H1 (cell line): ENCODE measurements at regions not wholly inside any gene's neighbourhood (a gene's known extent, or its start where the extent isn't known, plus 50 kb on each side); places are given as distances from the start of the nearest gene placed in this dataset.

Experiments
- CTCF ChIA-PET: fragments of 300-600 bp; sonication (Branson Sonifier 250); formaldehyde crosslinking; loops from one replicate; lab custom pipeline; 2021; ENCODE audit not compliant: partially characterized antibody; lab: Charles Lee
- POLR2A ChIA-PET: fragments of 300-600 bp; sonication (Branson Sonifier 250); formaldehyde crosslinking; loops from one replicate; lab custom pipeline; 2021; ENCODE audit warnings: inconsistent platforms; ENCODE audit not compliant: partially characterized antibody; lab: Charles Lee
- DNase-seq, 2 experiments: peaks; one replicate each; pipeline versions ENCODE4 v3.0.0 to v3.0.0-alpha.2; 2010 to 2022; ENCODE audit warnings: low spot score in 2 of 2, low read depth in 1 of 2, mixed read lengths in 1 of 2
- FAIRE-seq: peaks from 2 replicates; lab custom pipeline; 2011; peaks lifted over from hg19 to GRCh38; lab: Jason Lieb, UNC
- H2AFZ ChIP-seq: 2 replicates; pipeline ENCODE4 v1.8.1; 2012; ENCODE audit warnings: low read length, inconsistent platforms
- H2AK5ac ChIP-seq: 2 replicates; pipeline ENCODE4 v1.6.1; 2013; ENCODE audit warnings: low read depth, low read length
- H2BK120ac ChIP-seq: replicated peaks from 2 replicates; pipeline ENCODE3; 2013; ENCODE audit warnings: low read depth, low read length, inconsistent platforms
- H2BK12ac ChIP-seq: 2 replicates; pipeline ENCODE4 v1.6.1; 2013; ENCODE audit warnings: low read depth, low read length
- H2BK15ac ChIP-seq: 2 replicates; pipeline ENCODE4 v1.6.1; 2013; ENCODE audit warnings: low read length
- H2BK20ac ChIP-seq: 2 replicates; pipeline ENCODE4 v1.6.1; 2013; ENCODE audit warnings: low read length
- H2BK5ac ChIP-seq: 2 replicates; pipeline ENCODE4 v1.6.1; 2013; ENCODE audit warnings: low read depth, low read length
- H3K14ac ChIP-seq: 2 replicates; pipeline ENCODE4 v1.6.1; 2013; ENCODE audit warnings: inconsistent platforms; ENCODE audit not compliant: insufficient read length
- H3K18ac ChIP-seq: 2 replicates; pipeline ENCODE4 v1.6.1; 2013; ENCODE audit warnings: low read length; ENCODE audit errors: extremely low read depth
- H3K23ac ChIP-seq: 2 replicates; pipeline ENCODE4 v1.6.1; 2013; ENCODE audit warnings: inconsistent platforms; ENCODE audit not compliant: insufficient read length
- H3K23me2 ChIP-seq: 2 replicates; pipeline ENCODE4 v1.6.1; 2013; ENCODE audit warnings: low read depth, low read length
- H3K27ac ChIP-seq: 2 replicates; pipeline ENCODE4 v1.6.1; 2011; ENCODE audit warnings: low read depth, low read length, inconsistent platforms
- H3K27me3 ChIP-seq, 4 experiments: replicated peaks in 1 of 4; 1 replicate in 1 of 4; 2 replicates in 3 of 4; pipeline versions ENCODE4 v1.6.1 to v1.8.1; 2011 to 2013; ENCODE audit warnings: low read length in 3 of 4, mild to moderate bottlenecking in 3 of 4, inconsistent platforms in 2 of 4, mixed read lengths in 2 of 4, moderate library complexity in 1 of 4; ENCODE audit not compliant: control insufficient read depth in 3 of 4, insufficient read depth in 3 of 4; ENCODE audit errors: extremely low read depth in 1 of 4
- H3K36me3 ChIP-seq, 4 experiments: 2 replicates each; pipeline versions ENCODE4 v1.6.1 to v1.8.1; 2011 to 2013; ENCODE audit warnings: mild to moderate bottlenecking in 4 of 4, low read length in 3 of 4, moderate library complexity in 2 of 4, control low read depth in 1 of 4, inconsistent platforms in 1 of 4; ENCODE audit not compliant: insufficient read depth in 4 of 4, control insufficient read depth in 2 of 4
- H3K4ac ChIP-seq: replicated peaks from 2 replicates; pipeline ENCODE3; 2013; ENCODE audit warnings: low read length, low read depth, mixed read lengths, inconsistent platforms; ENCODE audit not compliant: insufficient read length
- H3K4me1 ChIP-seq, 4 experiments: replicated peaks in 1 of 4; 1 replicate in 1 of 4; 2 replicates in 3 of 4; pipeline versions ENCODE4 v1.6.1 to v1.8.1; 2011 to 2013; ENCODE audit warnings: low read length in 3 of 4, inconsistent platforms in 2 of 4, mixed read lengths in 1 of 4; ENCODE audit not compliant: insufficient read depth in 4 of 4, control insufficient read depth in 3 of 4
- H3K4me2 ChIP-seq, 2 experiments: 2 replicates each; pipeline versions ENCODE4 v1.6.1 to v1.8.1; 2011 to 2013; ENCODE audit warnings: low read depth in 2 of 2, low read length in 2 of 2, control low read depth in 1 of 2, inconsistent platforms in 1 of 2, mild to moderate bottlenecking in 1 of 2; ENCODE audit not compliant: insufficient read depth in 1 of 2
- H3K4me3 ChIP-seq, 4 experiments: fragments of 200-600, 300-600 bp in 1 of 4; sonication (generic), shearing (Covaris generic), sonication (Bioruptor Twin) in 1 of 4; 2 replicates each; pipeline versions ENCODE4 v1.5.1 to v1.8.1; 2011 to 2016; ENCODE audit warnings: low read length in 4 of 4, low read depth in 3 of 4, control low read depth in 2 of 4, inconsistent platforms in 2 of 4, mild to moderate bottlenecking in 2 of 4, mixed read lengths in 1 of 4, moderate library complexity in 1 of 4; ENCODE audit not compliant: insufficient read depth in 2 of 4; ENCODE audit errors: extremely low read depth in 1 of 4
- H3K56ac ChIP-seq: replicated peaks from 2 replicates; pipeline ENCODE3; 2013; ENCODE audit warnings: low read depth, mild to moderate bottlenecking, mixed read lengths, low read length, inconsistent platforms; ENCODE audit not compliant: insufficient read length
- H3K79me1 ChIP-seq: 2 replicates; pipeline ENCODE4 v1.6.1; 2013; ENCODE audit warnings: low read depth, low read length, control low read depth
- H3K79me2 ChIP-seq, 2 experiments: 2 replicates each; pipeline versions ENCODE4 v1.6.1 to v1.8.1; 2012 to 2013; ENCODE audit warnings: low read length in 2 of 2, mild to moderate bottlenecking in 2 of 2, inconsistent platforms in 1 of 2; ENCODE audit not compliant: insufficient read depth in 2 of 2, control insufficient read depth in 1 of 2
- H3K9ac ChIP-seq, 4 experiments: replicated peaks in 1 of 4; 1 replicate in 1 of 4; 2 replicates in 3 of 4; pipeline versions ENCODE4 v1.6.1 to v1.8.1; 2011 to 2013; ENCODE audit warnings: low read depth in 3 of 4, low read length in 3 of 4, control low read depth in 2 of 4, mild to moderate bottlenecking in 2 of 4, moderate library complexity in 2 of 4, inconsistent platforms in 1 of 4; ENCODE audit errors: extremely low read depth in 1 of 4
- H3K9me3 ChIP-seq, 2 experiments: 2 replicates each; pipeline versions ENCODE4 v1.6.1 to v1.8.1; 2012 to 2013; ENCODE audit warnings: mild to moderate bottlenecking in 2 of 2, moderate library complexity in 2 of 2, control low read depth in 1 of 2, inconsistent platforms in 1 of 2, low read depth in 1 of 2, low read length in 1 of 2, mixed read lengths in 1 of 2; ENCODE audit not compliant: insufficient read depth in 2 of 2
- H4K20me1 ChIP-seq, 2 experiments: replicated peaks in 1 of 2; 2 replicates each; pipeline versions ENCODE3 to v1.8.1; 2011 to 2013; ENCODE audit warnings: inconsistent platforms in 2 of 2, low read length in 2 of 2, mild to moderate bottlenecking in 1 of 2; ENCODE audit not compliant: insufficient read depth in 2 of 2, control insufficient read depth in 1 of 2
- H4K5ac ChIP-seq: 2 replicates; pipeline ENCODE4 v1.6.1; 2013; ENCODE audit warnings: low read length, low read depth, mixed read lengths, inconsistent platforms; ENCODE audit not compliant: insufficient read length
- H4K8ac ChIP-seq: 2 replicates; pipeline ENCODE4 v1.8.0; 2013; ENCODE audit warnings: mild to moderate bottlenecking, moderate library complexity, low read length, inconsistent platforms; ENCODE audit not compliant: insufficient read depth; ENCODE audit errors: extremely low read depth
- H4K91ac ChIP-seq: replicated peaks from 2 replicates; pipeline ENCODE3; 2013; ENCODE audit warnings: low read length, mixed read lengths, inconsistent platforms; ENCODE audit not compliant: insufficient read length
- EZH2 ChIP-seq: fragments of 200-600 bp; sonication (generic); IDR thresholded peaks from 2 replicates; pipeline ENCODE4 v1.7.1; 2012; ENCODE audit warnings: low read depth, mild to moderate bottlenecking, moderate library complexity, low read length, inconsistent platforms; ENCODE audit not compliant: severe bottlenecking
- HDAC2 ChIP-seq, 2 experiments: fragments of 300-600 bp in 1 of 2; sonication (generic) in 1 of 2; IDR thresholded peaks; 2 replicates each; pipeline ENCODE4 v1.6.1; 2011 to 2012; ENCODE audit warnings: low read depth in 2 of 2, low read length in 2 of 2, mild to moderate bottlenecking in 2 of 2, moderate library complexity in 2 of 2, borderline replicate concordance in 1 of 2, inconsistent platforms in 1 of 2

- CTCF ChIA-PET, result no interaction called here
- H3K79me2 ChIP-seq, result 0 out of 4 replicates have a peak, but pooled peaks cover 0 to 3% of the 10 kb centered on the region in 2 experiments
- no peak overlapping the region for H4K5ac ChIP-seq
- H2AK5ac ChIP-seq, result no peak overlapping the region
- DNase-seq (no peak), FAIRE-seq (no peak)
- TF ChIP-seq HDAC2 (IDR thresholded peaks at IDR 0.05; ENCODE audit: borderline replicate concordance in 1 of 2, low read depth in 2 of 2, low read length in 2 of 2) (no peak), EZH2 (no peak)
- no peak overlapping the region for H2AFZ ChIP-seq
- H3K4me2 ChIP-seq, result no peak overlapping the region
- no peak overlapping the region for H2BK15ac ChIP-seq
- no peaks in the 10 kb centered on the region; a peak in 1 of 7 replicates for H3K4me1 ChIP-seq
- no peaks in the 10 kb centered on the region for H4K20me1 ChIP-seq
- H2BK12ac ChIP-seq, result no peak overlapping the region
- H3K14ac ChIP-seq, result no peak overlapping the region
- H3K9me3 ChIP-seq, result no peaks in the 10 kb centered on the region
- no peak overlapping the region for H3K18ac ChIP-seq
- no peak overlapping the region for H3K23ac ChIP-seq
- no peak overlapping the region for H3K27ac ChIP-seq
- no peak overlapping the region for H4K8ac ChIP-seq
- H3K79me1 ChIP-seq, result no peaks in the 10 kb centered on the region
- H3K36me3 ChIP-seq, result no peaks in the 10 kb centered on the region
- no peak overlapping the region for H3K9ac ChIP-seq
- POLR2A ChIA-PET, result no interaction called here
- H2BK20ac ChIP-seq, result no peak overlapping the region
- H3K23me2 ChIP-seq, result no peaks in the 10 kb centered on the region
- H2BK120ac ChIP-seq, result no peak overlapping the region
- H2BK5ac ChIP-seq, result no peak overlapping the region
- H3K4ac ChIP-seq, result no peak overlapping the region
- no peaks in the 10 kb centered on the region for H3K27me3 ChIP-seq
- no peak overlapping the region for H3K4me3 ChIP-seq
- H4K91ac ChIP-seq, result no peak overlapping the region
- H3K56ac ChIP-seq, result no peak overlapping the region
Measured at GRCh38 chr6:126446248-126446647, 106.3 kb downstream of the CENPW start.
